Astrocyte (in vitro differentiated cells and primary cell): ENCODE measurements at regions not wholly inside any gene's neighbourhood (a gene's known extent, or its start where the extent isn't known, plus 50 kb on each side); places are given as distances from the start of the nearest gene placed in this dataset.

Source experiments
- DNase-seq: peaks from one replicate; pipeline ENCODE4 v3.0.0-alpha.2; 2010; ENCODE audit warnings: low read depth
- FAIRE-seq: peaks from 2 replicates; lab custom pipeline; 2011; peaks lifted over from hg19 to GRCh38; lab: Jason Lieb, UNC
- H2AFZ ChIP-seq: 2 replicates; pipeline ENCODE4 v1.6.0; 2012; ENCODE audit warnings: low read depth, low read length, inconsistent platforms
- H3K27ac ChIP-seq: 2 replicates; pipeline ENCODE4 v1.5.1; 2011; ENCODE audit warnings: low read depth, low read length, inconsistent platforms
- H3K27me3 ChIP-seq: 2 replicates; pipeline ENCODE4 v1.6.0; 2011; ENCODE audit warnings: low read length, inconsistent platforms; ENCODE audit not compliant: insufficient read depth
- H3K36me3 ChIP-seq: 2 replicates; pipeline ENCODE4 v1.5.1; 2011; ENCODE audit warnings: low read length, inconsistent platforms; ENCODE audit not compliant: insufficient read depth
- H3K4me1 ChIP-seq: 2 replicates; pipeline ENCODE4 v1.5.1; 2011; ENCODE audit warnings: low read length, inconsistent platforms; ENCODE audit not compliant: insufficient read depth
- H3K4me2 ChIP-seq: 2 replicates; pipeline ENCODE4 v1.6.0; 2012; ENCODE audit warnings: low read length, inconsistent platforms
- H3K4me3 ChIP-seq: 2 replicates; pipeline ENCODE4 v1.5.1; 2011; ENCODE audit warnings: low read depth, mild to moderate bottlenecking, low read length, inconsistent platforms; ENCODE audit not compliant: insufficient read depth
- H3K79me2 ChIP-seq: 2 replicates; pipeline ENCODE4 v1.6.0; 2012; ENCODE audit warnings: mild to moderate bottlenecking, low read length, inconsistent platforms; ENCODE audit not compliant: insufficient read depth
- H3K9ac ChIP-seq: 2 replicates; pipeline ENCODE4 v1.6.0; 2012; ENCODE audit warnings: mild to moderate bottlenecking, low read length, inconsistent platforms
- H3K9me3 ChIP-seq: 2 replicates; pipeline ENCODE4 v1.5.1; 2012; ENCODE audit warnings: low read depth, mild to moderate bottlenecking, low read length, inconsistent platforms; ENCODE audit not compliant: insufficient read depth
- H4K20me1 ChIP-seq: 2 replicates; pipeline ENCODE4 v1.6.0; 2012; ENCODE audit warnings: low read length, inconsistent platforms; ENCODE audit not compliant: insufficient read depth
- H3K27ac Mint-ChIP-seq: one replicate; pipeline ENCODE4 v1.8.0; 2021; ENCODE audit warnings: mild to moderate bottlenecking, mixed read lengths; ENCODE audit not compliant: unreplicated experiment
- H3K27me3 Mint-ChIP-seq: one replicate; pipeline ENCODE4 v1.8.0; 2021; ENCODE audit warnings: low read depth, mixed read lengths; ENCODE audit not compliant: unreplicated experiment
- H3K36me3 Mint-ChIP-seq: one replicate; pipeline ENCODE4 v1.8.0; 2021; ENCODE audit warnings: low read depth, mixed read lengths; ENCODE audit not compliant: unreplicated experiment
- H3K4me1 Mint-ChIP-seq: one replicate; pipeline ENCODE4 v1.8.0; 2021; ENCODE audit warnings: low read depth, mixed read lengths; ENCODE audit not compliant: unreplicated experiment
- H3K4me3 Mint-ChIP-seq: one replicate; pipeline ENCODE4 v1.8.0; 2021; ENCODE audit warnings: mild to moderate bottlenecking, moderate library complexity, mixed read lengths; ENCODE audit not compliant: unreplicated experiment
- H3K9me3 Mint-ChIP-seq: one replicate; pipeline ENCODE4 v1.8.0; 2021; ENCODE audit warnings: mild to moderate bottlenecking, mixed read lengths; ENCODE audit not compliant: unreplicated experiment
- EZH2 ChIP-seq: IDR thresholded peaks from 2 replicates; pipeline ENCODE4 v1.6.1; 2012; ENCODE audit warnings: mild to moderate bottlenecking, low read length, inconsistent platforms; ENCODE audit not compliant: insufficient read depth
- TF ChIP-seq, protein P1 (sequence below): IDR thresholded peaks from 2 replicates; pipeline ENCODE4 v1.5.1; 2011; ENCODE audit warnings: low read depth, mild to moderate bottlenecking, inconsistent platforms, low read length, moderate library complexity; ENCODE audit not compliant: insufficient read depth

GRCh38 chr1:5386371-5386770 lies 605.9 kb downstream of the NPHP4 start:
- H3K27ac Mint-ChIP-seq = no peak overlapping the region

GRCh38 chr1:5385956-5386355 lies 606.3 kb downstream of the NPHP4 start:
- H3K4me3 Mint-ChIP-seq = no peak overlapping the region
- no peak overlapping the region for H3K27ac Mint-ChIP-seq
- Histone ChIP-seq H3K27ac (no peak overlapping the region), H4K20me1 (no peaks in the 10 kb centered on the region), H3K9me3 (peaks cover 24% of the 10 kb centered on the region), H2AFZ (no peak overlapping the region), H3K36me3 (no peaks in the 10 kb centered on the region), H3K4me1 (no peaks in the 10 kb centered on the region), H3K9ac (no peak overlapping the region), H3K4me2 (no peak overlapping the region), H3K27me3 (no peaks in the 10 kb centered on the region), H3K4me3 (no peak overlapping the region), H3K79me2 (no peaks in the 10 kb centered on the region)
- H3K36me3 Mint-ChIP-seq = no peaks in the 10 kb centered on the region
- DNase-seq (no peak), FAIRE-seq (no peak)
- H3K27me3 Mint-ChIP-seq = peaks cover 22% of the 10 kb centered on the region
- H3K9me3 Mint-ChIP-seq = peaks cover 6% of the 10 kb centered on the region
- TF ChIP-seq EZH2 = no peak
- TF ChIP-seq, protein P1, sequence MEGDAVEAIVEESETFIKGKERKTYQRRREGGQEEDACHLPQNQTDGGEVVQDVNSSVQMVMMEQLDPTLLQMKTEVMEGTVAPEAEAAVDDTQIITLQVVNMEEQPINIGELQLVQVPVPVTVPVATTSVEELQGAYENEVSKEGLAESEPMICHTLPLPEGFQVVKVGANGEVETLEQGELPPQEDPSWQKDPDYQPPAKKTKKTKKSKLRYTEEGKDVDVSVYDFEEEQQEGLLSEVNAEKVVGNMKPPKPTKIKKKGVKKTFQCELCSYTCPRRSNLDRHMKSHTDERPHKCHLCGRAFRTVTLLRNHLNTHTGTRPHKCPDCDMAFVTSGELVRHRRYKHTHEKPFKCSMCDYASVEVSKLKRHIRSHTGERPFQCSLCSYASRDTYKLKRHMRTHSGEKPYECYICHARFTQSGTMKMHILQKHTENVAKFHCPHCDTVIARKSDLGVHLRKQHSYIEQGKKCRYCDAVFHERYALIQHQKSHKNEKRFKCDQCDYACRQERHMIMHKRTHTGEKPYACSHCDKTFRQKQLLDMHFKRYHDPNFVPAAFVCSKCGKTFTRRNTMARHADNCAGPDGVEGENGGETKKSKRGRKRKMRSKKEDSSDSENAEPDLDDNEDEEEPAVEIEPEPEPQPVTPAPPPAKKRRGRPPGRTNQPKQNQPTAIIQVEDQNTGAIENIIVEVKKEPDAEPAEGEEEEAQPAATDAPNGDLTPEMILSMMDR = no peak
- H3K4me1 Mint-ChIP-seq = peaks cover 10% of the 10 kb centered on the region

More at GRCh38 chr1:5386371-5386770, 605.9 kb downstream of the NPHP4 start:
- Histone ChIP-seq H3K4me2 (no peak overlapping the region), H3K9me3 (peaks cover 21% of the 10 kb centered on the region), H3K27me3 (no peaks in the 10 kb centered on the region), H2AFZ (no peak overlapping the region), H3K4me3 (no peak overlapping the region), H3K9ac (no peak overlapping the region), H3K36me3 (no peaks in the 10 kb centered on the region), H3K79me2 (no peaks in the 10 kb centered on the region), H3K27ac (no peak overlapping the region), H4K20me1 (no peaks in the 10 kb centered on the region), H3K4me1 (no peaks in the 10 kb centered on the region)
- FAIRE-seq = no peak
- Mint-ChIP-seq H3K4me1 (peaks cover 10% of the 10 kb centered on the region), H3K9me3 (peaks cover 6% of the 10 kb centered on the region), H3K36me3 (no peaks in the 10 kb centered on the region), H3K4me3 (no peak overlapping the region), H3K27me3 (peaks cover 18% of the 10 kb centered on the region)
- no peak for DNase-seq
- TF ChIP-seq, protein P1 = no peak
- TF ChIP-seq EZH2 = no peak

DNA sequence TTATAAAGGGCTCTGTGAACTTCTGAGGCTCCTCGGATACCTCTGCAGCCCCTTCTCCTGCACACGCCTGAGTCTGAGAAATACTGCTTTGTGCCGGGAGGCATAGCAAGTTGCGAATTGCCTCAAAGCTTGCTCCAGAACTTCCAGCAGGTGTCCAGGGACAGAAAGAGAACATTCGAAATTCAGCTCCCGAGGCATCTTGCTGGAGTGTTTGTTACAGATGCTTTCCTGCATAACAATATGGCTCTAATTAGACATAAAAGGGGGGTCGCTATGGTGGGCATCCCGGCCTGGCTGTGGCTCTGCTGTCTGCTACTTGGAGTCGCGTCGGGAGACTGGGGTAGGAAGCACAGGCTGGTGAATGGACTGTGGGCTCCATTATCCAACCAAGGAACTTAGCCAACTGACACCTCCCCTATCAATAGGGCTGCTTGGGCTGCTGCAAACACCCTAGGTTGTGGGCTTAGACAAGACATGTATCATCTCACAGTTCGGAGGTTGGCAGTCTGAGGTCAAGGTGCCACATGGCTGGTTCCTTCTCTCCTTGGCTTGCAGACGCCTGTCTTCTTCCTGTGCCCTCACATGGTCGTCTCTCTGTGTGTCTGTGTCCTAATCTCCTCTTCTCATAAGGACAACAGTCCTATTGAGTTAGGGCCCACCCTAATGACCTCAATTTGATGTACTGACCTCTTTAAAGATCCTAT lies 607.0 kb downstream of the NPHP4 start:
- peaks cover 24% of the 10 kb centered on the region for H3K9me3 ChIP-seq
- H3K9ac ChIP-seq = no peak overlapping the region
- Mint-ChIP-seq H3K9me3 (peaks cover 7% of the 10 kb centered on the region), H3K4me3 (no peak overlapping the region), H3K27ac (no peak overlapping the region), H3K27me3 (peaks cover 23% of the 10 kb centered on the region), H3K36me3 (no peaks in the 10 kb centered on the region), H3K4me1 (peaks cover 5% of the 10 kb centered on the region)
- H3K4me3 ChIP-seq = no peak overlapping the region
- H3K4me1 ChIP-seq = no peaks in the 10 kb centered on the region
- no peaks in the 10 kb centered on the region for H3K36me3 ChIP-seq
- H3K27ac ChIP-seq = no peak overlapping the region
- H4K20me1 ChIP-seq = no peaks in the 10 kb centered on the region
- TF ChIP-seq EZH2 = no peak
- TF ChIP-seq, protein P1 = no peak
- no peaks in the 10 kb centered on the region for H3K79me2 ChIP-seq
- no peak overlapping the region for H2AFZ ChIP-seq
- H3K27me3 ChIP-seq = no peaks in the 10 kb centered on the region
- no peak for DNase-seq
- FAIRE-seq = no peak
- no peak overlapping the region for H3K4me2 ChIP-seq
